Kidney (tissue), 13 donors: ENCODE measurements at regions not wholly inside any gene's neighbourhood (a gene's known extent, or its start where the extent isn't known, plus 50 kb on each side); places are given as distances from the start of the nearest gene placed in this dataset.

Source experiments
- DNase-seq, 5 donors: peaks; one replicate each; pipeline ENCODE4 v3.0.0-alpha.2; 2013 to 2020
- FAIRE-seq: peaks from 2 replicates; lab custom pipeline; 2012; peaks lifted over from hg19 to GRCh38; lab: Jason Lieb, UNC
- H3K27ac ChIP-seq, 2 donors: one replicate each; pipeline ENCODE4 v1.7.0; 2013; ENCODE audit warnings: low read depth in 2 of 2, low read length in 2 of 2, inconsistent platforms in 1 of 2
- H3K27me3 ChIP-seq: one replicate; pipeline ENCODE4 v1.7.1; 2013; ENCODE audit warnings: low read length, inconsistent platforms; ENCODE audit not compliant: control insufficient read depth, insufficient read depth
- H3K36me3 ChIP-seq, 3 donors: one replicate each; pipeline versions ENCODE4 v1.7.0 to v1.7.1; 2013; ENCODE audit warnings: low read length in 3 of 3, control low read depth in 1 of 3, inconsistent platforms in 1 of 3; ENCODE audit not compliant: insufficient read depth in 3 of 3, control insufficient read depth in 2 of 3
- H3K4me1 ChIP-seq, 3 donors: one replicate each; pipeline versions ENCODE4 v1.7.0 to v1.7.1; 2013; ENCODE audit warnings: low read length in 3 of 3, inconsistent platforms in 1 of 3, low read depth in 1 of 3; ENCODE audit not compliant: control insufficient read depth in 2 of 3, insufficient read depth in 2 of 3
- H3K4me3 ChIP-seq, 3 donors: one replicate each; pipeline versions ENCODE4 v1.7.0 to v1.8.1; 2013; ENCODE audit warnings: low read length in 3 of 3, control low read depth in 1 of 3, inconsistent platforms in 1 of 3
- H3K9ac ChIP-seq, 3 donors: one replicate each; pipeline versions ENCODE4 v1.7.0 to v1.7.1; 2013; ENCODE audit warnings: low read length in 3 of 3, control low read depth in 1 of 3, inconsistent platforms in 1 of 3
- H3K9me3 ChIP-seq, 3 donors: one replicate each; pipeline versions ENCODE4 v1.7.0 to v1.7.1; 2013; ENCODE audit warnings: low read length in 3 of 3, control low read depth in 1 of 3, inconsistent platforms in 1 of 3; ENCODE audit not compliant: control insufficient read depth in 2 of 3, insufficient read depth in 1 of 3
- intact Hi-C: fragments of 100-400 bp; cut with DNase I; formaldehyde crosslinking; loops from one replicate; pipeline ENCODE4 v1.11.1; 2022
- TF ChIP-seq, protein P1 (sequence below): IDR thresholded peaks from 3 replicates; pipeline ENCODE4 v1.5.1; 2012; ENCODE audit warnings: mild to moderate bottlenecking, moderate library complexity, borderline replicate concordance; ENCODE audit not compliant: insufficient read depth; ENCODE audit errors: extremely low read depth
- donor health status: control.
- donor health status: control.
- donor health status: control.
- donor health status: control.
- donor health status: control.
- donor health status: DM: yes; HTN: yes; CAD: no.
- donor health status: Normal renal cell carcinoma (clear cell type).

DNA sequence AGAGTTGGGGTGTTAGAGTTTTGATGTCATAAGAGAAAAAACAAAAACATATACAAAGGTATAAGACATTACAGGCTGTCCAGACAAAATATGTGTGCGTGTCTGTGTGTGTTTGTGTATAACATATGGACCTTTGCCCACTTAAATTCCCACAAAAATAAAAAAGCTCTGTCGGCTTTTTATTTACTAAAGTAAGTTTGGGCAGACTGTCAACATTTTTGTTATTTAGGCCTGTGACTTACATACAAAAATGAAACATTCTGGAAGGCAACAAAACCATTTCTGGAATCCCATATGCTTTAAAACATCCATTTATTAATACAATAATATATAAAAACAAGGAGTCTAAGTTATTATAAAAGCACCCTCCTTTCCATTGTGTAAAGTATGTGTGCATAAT lies 960.1 kb upstream of the FAT3 start:
- DNase-seq = no peak
- intact Hi-C loops = no loop called here
- Histone ChIP-seq H3K9ac (no peak overlapping the region), H3K27me3 (no peaks in the 10 kb centered on the region), H3K4me1 (no peaks in the 10 kb centered on the region), H3K4me3 (no peak overlapping the region), H3K9me3 (no peaks in the 10 kb centered on the region), H3K36me3 (no peaks in the 10 kb centered on the region), H3K27ac (no peak overlapping the region)
- TF ChIP-seq, protein P1, sequence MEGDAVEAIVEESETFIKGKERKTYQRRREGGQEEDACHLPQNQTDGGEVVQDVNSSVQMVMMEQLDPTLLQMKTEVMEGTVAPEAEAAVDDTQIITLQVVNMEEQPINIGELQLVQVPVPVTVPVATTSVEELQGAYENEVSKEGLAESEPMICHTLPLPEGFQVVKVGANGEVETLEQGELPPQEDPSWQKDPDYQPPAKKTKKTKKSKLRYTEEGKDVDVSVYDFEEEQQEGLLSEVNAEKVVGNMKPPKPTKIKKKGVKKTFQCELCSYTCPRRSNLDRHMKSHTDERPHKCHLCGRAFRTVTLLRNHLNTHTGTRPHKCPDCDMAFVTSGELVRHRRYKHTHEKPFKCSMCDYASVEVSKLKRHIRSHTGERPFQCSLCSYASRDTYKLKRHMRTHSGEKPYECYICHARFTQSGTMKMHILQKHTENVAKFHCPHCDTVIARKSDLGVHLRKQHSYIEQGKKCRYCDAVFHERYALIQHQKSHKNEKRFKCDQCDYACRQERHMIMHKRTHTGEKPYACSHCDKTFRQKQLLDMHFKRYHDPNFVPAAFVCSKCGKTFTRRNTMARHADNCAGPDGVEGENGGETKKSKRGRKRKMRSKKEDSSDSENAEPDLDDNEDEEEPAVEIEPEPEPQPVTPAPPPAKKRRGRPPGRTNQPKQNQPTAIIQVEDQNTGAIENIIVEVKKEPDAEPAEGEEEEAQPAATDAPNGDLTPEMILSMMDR = no peak
- FAIRE-seq = no peak

DNA sequence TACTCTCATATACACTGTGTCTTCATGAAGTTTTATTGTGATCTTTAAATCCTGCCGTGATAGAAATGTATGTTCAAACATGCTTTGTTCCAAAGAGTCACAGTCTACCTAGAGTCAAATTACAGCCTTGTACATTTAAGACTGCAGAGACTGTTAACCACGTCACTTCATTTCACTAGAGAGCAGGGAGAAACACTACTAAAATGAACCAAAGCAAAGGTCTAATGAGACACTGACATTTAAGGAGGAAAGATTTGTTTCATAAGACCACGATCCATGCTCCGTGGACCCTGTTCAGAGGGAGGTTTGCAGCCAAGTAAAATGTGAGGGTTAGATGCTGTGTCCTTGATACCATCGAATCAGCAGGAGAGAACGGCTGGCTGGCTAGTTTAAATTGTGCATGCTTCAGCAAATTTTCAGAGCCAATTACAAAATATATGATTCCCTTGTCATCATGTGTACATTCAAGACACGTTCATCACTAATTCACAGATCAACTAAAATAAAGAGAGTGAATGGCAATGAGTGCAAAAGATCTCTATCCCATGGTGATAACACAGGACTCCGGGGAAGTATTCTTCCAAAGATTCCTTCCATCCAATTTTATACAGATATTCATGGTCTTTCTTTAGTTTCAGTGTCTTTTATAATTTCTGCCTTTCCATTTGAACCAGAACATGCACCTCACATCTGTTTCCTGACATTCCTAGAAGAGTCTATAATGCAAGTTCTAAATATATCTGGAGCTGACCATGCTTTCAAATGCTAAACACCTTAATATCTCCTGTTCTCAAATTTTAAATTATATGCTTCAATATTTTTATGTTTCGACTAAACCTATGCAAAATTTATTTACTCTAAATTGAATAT lies 960.9 kb upstream of the FAT3 start:
- no peaks in the 10 kb centered on the region for H3K4me1 ChIP-seq
- TF ChIP-seq, protein P1 = no peak
- no peak overlapping the region for H3K4me3 ChIP-seq
- no peaks in the 10 kb centered on the region for H3K9me3 ChIP-seq
- H3K36me3 ChIP-seq = no peaks in the 10 kb centered on the region
- FAIRE-seq (no peak), DNase-seq (peak in 4 of 5 donors; percentile 22 to 74 (median 55))
- no peaks in the 10 kb centered on the region for H3K27me3 ChIP-seq
- no peak overlapping the region for H3K9ac ChIP-seq
- H3K27ac ChIP-seq = no peak overlapping the region
- intact Hi-C loops = no loop called here

DNA sequence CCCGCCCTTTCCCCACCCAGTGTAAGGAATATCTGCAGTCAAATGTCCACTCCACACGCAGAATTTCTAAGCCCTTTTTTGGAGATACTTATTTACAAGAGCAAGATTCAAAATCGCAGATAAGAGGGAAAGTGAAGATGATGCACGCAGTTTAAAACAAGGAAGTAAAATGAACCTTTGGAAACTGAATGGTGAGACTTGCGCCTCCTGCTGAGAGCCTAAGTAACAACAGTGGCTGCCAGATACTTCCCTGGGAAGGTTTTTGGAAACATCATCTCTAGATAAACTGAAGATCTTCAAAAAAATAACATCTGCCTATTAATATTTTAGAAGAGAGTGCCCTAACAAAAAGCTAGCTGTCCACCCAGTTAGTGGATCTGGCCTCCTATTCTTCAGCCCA lies 963.1 kb upstream of the FAT3 start:
- intact Hi-C loops = no loop called here

More for the DNA sequence above, 963.1 kb upstream of the FAT3 start:
- DNase-seq (no peak), FAIRE-seq (no peak)
- Histone ChIP-seq H3K9ac (no peak overlapping the region), H3K27me3 (no peaks in the 10 kb centered on the region), H3K36me3 (no peaks in the 10 kb centered on the region), H3K27ac (no peak overlapping the region), H3K9me3 (no peaks in the 10 kb centered on the region), H3K4me1 (no peaks in the 10 kb centered on the region), H3K4me3 (no peak overlapping the region)
- TF ChIP-seq, protein P1 = no peak
